ENCODE measurements at regions not wholly inside any gene's neighbourhood (a gene's known extent, or its start where the extent isn't known, plus 50 kb on each side); places are given as distances from the start of the nearest gene placed in this dataset.
"Not testable (repeated sequence)": the region's sequence is repeated elsewhere in the genome, so short reads cannot be mapped to it uniquely, and the experiment has no call there.

- DNase-seq = no peak
Observed at GRCh38 chr6:3545156-3545555, 88.3 kb upstream of the SLC22A23 start.

DNA sequence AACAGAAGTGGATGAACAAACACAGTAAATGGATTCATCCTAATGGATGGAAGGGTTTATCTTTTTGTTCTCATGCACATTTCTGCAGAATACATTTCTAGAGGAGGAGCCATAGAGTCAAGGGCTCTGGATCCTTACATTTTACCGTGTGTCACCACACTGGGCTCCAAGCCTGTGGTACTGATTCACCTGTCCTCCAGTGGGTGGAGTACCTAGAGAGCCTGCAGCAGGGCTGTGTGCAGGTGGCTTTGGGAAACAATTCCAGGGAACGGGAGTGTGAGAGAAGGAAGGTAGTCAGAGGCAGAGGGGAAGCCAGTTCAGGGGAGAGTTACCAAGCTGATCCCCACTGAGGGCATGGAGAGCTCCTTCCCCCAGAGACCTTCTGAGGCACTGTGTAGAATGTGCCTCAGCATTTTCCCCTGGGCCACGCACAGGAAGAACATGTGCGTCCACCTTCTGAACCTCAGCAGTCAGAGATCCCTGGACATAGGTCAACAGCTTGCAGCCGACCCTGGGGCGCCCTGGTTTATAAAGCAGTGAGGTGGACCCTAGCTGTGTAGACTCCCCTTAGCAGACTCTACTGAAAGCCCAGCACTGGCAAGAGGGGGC is 85.3 kb upstream of the SLC22A23 start:
- DNase-seq = peak in 1 of 2 experiments; percentile 9

DNA sequence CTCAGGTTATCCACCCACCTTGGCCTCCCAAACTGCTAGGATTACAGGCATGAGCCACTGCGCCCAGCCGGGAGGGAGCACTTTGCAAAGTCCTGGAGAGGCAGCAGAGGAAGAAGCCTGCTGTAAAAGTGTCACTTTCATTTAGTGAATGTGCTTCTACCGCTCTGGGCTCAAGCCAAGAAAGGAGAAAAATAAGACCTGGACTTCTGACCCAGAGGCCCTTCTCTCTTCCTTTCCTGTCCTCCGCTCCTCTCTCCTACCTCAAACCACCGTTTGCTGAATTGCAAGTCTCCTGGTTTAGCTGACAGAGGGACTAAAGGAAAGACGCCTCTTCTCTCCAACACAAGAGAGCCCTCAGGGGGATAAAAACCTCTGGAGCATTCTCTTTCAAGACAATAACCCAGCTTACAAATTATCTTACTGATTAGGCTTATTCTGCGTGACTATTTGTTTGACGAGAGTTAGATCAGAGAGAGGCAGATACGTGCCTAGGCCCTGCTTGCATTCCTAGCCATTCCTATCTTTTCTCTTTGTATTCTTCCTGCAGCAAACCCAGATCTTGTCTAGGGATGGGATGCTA is 84.2 kb upstream of the SLC22A23 start:
- DNase-seq = no peak

DNA sequence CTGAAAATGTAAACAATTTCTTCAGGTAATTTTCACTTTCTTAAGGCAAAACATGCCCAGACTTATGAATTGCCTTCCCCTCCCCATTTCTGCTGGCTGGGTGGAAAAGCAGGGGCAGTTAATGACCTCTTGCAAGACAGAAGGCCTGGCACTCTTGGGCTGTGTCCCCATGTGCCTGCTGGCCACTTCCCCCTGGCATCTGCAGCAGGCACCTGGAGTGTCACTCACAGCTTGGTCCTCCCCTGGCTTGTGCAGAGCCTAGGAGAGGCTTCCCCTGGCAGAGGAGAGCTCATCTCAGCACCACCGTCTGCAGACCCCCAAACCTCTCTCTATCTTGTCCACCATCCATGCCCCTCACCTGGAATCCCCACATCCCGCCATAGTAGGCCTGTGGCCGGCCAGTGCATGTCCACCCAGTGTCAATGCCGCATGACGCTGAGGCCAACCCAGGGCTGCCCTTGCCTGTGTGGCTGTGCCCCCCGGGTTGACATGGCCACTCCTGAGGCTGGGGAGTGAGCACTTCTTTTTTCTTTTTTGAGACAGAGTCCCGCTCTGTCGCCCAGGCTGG is 83.5 kb upstream of the SLC22A23 start:
- no peak for DNase-seq

DNA sequence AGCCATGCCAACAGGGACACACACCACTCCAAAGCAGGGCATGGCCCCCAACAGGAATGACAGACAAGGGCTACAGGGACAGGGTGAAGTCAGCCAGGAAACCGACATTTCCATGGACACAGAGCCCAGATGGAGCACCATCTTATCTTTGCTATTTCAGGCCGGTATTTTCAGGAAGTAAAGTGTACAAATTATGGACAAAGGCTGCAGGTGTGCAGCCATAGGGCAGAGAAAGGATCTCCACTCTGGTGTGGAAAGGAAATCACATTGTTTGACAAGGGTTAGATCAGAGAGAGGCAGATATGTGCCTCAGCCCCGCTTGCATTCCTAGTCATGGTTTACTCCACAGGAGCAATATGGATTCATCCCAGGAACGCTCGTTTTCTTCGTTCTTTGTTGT is 81.7 kb upstream of the SLC22A23 start:
- no peak for DNase-seq

DNA sequence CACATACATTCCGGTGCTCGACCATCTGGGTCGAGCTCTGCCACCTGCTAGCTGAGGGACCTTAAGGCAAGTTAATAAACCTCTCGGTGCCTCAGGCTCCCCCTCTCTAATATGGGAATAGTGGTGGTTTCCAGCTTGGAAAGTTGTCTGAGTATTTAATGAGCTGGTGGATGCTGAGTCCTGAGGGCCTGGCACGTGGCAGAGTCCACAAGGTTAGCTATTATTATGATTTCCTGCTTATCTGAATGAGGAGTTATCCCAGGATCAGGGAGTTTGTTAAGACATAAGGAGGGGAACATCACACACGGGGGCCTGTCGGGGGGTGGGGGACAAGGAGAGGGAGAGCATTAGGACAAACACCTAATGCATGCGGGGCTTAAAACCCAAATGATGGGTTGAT is 80.1 kb upstream of the SLC22A23 start:
- no peak for DNase-seq

DNA sequence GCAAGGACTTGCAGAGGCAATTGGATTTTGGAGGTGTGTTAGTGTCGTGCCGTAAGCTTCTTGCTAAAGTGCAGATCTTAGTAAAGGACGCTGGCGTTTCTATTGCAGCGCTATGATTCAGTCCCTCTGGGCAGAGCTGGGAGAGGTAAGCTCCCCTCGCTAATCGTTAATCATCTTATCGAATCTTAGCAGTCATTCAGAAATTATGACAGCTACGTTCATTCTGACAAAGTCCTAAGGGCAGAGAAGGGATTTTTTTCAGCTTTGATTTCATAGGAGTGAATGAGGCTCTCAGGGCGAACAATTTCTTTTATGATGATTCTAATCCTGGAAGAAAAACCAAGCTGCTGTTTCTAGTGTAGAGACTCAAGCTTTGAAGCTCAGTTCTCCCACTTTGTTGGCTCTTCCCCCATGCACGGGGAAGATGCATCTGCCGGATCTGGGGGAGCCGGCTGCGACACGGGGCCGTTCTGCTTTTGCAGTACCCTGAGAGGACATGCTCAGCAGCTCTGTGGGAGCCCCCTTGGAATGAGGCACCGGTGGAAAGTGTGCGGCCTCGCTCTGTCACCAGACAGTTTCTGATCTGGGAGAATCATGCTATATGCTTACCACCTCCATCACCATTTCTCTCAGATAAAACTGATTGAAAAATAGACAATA is 79.1 kb upstream of the SLC22A23 start:
- no peak for DNase-seq

DNA sequence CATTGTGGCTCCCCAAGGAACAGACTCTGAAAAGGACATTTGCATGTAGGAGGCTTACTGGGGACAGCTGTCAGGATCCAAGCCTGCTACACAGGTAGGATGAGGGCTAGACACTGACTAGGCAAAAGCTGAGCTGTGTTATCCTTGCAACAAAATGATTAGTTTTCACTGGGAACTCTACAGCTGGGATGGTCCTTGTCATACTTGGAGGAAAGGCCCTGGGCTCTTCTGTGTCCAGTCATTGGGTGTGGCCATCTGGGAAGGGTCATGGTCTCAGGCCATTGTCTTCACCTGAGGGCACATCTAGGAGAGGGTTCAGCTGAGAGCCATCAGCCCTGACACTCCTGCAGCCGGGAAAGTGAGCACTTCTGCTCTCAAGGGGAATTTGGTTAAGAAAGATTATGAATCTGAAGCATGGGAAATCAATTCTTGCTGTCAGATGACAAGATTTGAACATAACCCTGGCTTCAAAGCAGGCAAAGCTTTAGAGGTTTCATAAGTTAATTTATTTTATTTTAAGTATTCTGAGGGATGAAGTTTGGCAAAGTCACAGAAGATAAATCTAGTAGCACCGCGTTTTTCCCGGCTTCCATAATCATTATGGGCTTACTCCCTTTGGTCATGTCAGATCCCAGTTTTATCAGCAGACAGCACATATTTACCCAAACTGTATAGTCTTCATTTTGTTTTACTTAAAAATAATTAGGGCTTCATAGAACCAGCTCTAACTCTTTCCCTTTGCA is 78.4 kb upstream of the SLC22A23 start:
- DNase-seq = no peak

- DNase-seq = no peak
Observed at GRCh38 chr6:3534599-3534998, 77.7 kb upstream of the SLC22A23 start.

DNA sequence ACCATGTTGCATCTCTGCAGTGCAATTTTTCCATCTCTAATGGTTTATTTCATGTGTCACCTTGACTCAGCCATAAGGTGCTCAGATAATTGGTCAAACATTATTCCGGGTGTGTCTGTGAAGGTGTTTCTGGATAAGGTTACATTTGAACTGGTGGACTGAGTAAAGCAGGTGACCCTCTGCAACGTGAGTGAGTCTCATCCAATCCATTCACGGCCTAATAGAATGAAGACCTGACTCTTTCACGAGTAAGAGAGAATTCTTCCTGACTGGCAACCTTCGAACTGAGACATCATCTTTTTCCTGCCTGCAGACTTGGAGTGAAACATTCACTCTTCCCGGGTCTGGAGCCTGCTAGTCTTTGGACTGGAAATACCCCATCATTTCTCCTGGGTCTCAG is 77.1 kb upstream of the SLC22A23 start:
- DNase-seq = no peak

GRCh38 chr6:3532296-3532916 is 75.6 kb upstream of the SLC22A23 start:
- no peak for DNase-seq

DNA sequence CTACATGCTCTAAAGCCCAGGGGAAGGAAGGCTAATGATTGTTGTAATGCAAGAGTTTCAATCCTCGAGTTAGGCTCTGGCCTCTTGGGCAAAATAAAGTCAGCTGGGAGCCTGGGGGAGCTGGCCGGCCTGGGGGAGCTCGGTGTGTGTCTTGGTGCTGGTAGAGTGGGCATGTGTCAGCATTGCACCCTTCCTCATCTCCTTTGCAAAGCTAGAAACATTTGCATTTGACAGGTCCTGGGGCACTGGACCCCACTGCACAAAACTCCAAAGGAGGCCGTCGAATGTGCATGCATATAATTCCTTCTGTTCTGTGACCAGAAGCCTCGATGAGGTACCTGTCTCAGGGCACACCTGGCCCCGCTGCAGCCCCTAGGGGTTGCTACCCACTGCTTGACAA is 74.6 kb upstream of the SLC22A23 start:
- DNase-seq = no peak

DNA sequence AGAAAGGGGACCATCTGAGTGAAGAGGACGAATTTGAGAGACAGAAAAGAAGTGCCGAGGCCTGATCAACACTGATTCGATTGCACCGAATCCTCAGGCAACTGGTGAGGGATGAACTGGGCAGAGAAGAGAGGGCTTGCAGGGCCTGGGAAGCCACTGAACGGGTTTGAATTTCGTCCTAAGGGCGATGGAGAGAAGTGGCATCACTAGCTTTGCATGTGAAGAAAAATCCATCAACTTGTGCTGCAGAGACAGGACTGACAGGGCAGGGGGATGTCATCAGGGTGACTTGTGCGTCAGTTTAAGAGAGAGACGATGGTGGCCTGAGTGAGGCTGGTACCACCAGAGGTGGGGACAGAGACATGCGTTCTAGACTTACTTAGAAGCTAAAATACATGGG is 73.7 kb upstream of the SLC22A23 start:
- DNase-seq = no peak

DNA sequence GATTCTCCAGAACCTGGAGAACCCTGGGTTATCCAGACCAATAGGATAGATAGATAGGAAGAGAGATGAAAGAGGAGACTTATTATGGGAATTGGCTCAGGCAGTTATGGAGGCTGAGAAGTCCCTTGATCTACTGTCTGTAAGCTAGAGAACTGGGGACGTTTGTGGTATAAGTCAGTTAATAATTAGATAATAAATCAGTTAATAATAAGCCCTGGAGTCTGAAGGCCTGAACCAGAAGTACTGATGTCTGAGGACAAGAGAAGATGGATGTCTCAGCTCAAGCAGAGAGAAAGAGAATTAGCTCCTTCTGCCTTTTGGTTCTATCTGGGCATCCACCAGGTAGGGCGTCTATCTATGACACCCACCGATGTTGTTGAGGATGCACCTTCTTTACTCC is 72.9 kb upstream of the SLC22A23 start:
- no peak for DNase-seq

DNA sequence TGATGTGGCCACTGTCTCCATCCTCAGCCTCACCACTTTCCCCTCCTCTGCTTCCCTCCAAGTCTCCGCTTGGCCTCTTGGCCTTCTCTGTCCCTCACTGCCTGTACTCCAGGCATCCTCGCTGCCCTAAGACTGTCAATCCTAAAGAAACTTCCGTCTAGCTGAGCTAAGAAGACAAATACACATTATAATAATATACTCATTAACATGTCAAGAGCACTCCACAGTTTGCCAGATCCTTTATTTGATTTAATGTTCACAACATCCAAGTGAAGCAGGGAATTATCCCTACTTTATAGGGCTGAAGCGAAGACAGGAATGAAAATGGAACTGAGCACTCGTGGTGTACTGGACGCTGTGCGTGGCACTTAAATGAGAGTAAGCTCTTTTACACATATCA is 72.4 kb upstream of the SLC22A23 start:
- DNase-seq = no peak

GRCh38 chr6:3528081-3528671 is 71.3 kb upstream of the SLC22A23 start:
- not testable (repeated sequence) for DNase-seq

- no peak for DNase-seq
Observed at GRCh38 chr6:3527651-3527977, 70.8 kb upstream of the SLC22A23 start.

DNA sequence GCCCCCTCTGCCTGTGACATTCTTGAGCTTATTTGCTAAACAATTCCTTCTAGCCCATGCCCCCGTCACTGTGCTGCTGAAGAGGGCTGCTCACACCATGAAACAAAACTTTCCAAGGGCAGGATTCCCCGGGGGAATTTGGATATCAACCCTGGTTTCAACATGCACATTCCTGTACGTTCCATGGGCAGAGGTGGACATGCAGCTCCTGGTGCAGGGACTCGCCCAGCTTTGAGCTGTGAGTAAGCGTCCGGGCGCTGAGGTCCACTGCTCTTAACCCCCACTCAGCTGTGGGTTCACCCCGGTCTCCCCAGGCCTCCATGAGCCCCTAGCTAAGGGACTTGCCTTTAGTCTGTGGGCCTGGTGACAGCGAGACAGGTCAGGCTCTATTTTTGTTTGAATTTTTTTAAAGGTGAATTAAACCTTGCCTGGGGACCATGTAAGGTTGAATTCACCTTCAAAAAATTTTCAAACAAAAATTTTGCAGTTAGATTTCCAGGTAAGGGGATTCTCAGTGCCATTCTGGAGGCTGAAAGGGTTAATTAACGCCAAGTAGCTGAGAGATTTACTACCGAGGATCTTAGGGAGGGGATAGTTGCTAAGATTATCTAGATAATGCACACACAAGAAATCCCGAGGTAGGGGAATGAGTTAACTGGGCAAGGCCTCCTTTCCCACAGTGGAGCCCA is 70.3 kb upstream of the SLC22A23 start:
- no peak for DNase-seq

DNA sequence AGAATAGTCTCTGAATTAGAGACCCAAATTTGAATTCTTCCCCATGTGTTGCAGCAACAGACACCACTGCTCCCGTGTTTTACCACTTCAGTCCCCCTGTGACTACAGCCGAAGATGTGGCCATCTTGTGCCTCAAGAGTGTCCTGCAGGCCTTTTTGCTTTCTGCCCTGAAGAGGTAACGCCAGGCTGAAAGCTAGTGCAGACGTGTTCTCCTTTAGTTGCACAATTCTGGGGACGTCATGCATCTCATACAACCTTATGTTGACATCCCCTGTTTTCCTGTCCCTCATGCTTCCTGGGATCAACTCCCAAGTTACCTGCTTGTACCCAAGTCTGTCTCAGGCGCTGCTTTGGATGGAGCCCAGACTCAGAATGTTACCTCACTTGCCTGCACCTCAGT is 69.1 kb upstream of the SLC22A23 start:
- no peak for DNase-seq

- DNase-seq = no peak
Observed at GRCh38 chr6:3524456-3524855, 67.6 kb upstream of the SLC22A23 start.

- no peak for DNase-seq
Observed at GRCh38 chr6:3523966-3524365, 67.1 kb upstream of the SLC22A23 start.

- no peak for DNase-seq
Observed at GRCh38 chr6:3523271-3523670, 66.4 kb upstream of the SLC22A23 start.
